Left hindlimb (tissue), 1 donor: ENCODE measurements at regions not wholly inside any gene's neighbourhood (a gene's known extent, or its start where the extent isn't known, plus 50 kb on each side); places are given as distances from the start of the nearest gene placed in this dataset.

Source experiments
- DNase-seq: peaks from one replicate; pipeline ENCODE4 v3.0.0-alpha.2; 2018

DNA sequence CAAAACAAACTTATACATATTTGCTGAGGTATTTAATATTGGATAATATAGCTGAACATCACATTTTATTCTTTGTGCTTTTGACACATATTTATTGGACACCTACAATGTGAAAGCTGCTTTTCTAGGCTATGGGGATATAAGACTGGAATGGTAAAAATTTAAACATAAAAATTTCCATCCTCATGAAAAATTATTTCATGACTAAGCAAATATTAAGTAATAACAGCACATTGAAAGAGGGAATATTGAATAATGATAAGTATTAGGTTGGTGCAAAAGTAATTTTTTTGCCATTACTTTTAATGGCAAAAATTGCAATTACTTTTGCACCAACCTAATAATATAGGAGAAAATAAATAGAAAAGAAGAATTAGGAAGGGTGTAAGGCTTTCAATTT is 972.5 kb upstream of the CDH8 start:
- DNase-seq: no peak

DNA sequence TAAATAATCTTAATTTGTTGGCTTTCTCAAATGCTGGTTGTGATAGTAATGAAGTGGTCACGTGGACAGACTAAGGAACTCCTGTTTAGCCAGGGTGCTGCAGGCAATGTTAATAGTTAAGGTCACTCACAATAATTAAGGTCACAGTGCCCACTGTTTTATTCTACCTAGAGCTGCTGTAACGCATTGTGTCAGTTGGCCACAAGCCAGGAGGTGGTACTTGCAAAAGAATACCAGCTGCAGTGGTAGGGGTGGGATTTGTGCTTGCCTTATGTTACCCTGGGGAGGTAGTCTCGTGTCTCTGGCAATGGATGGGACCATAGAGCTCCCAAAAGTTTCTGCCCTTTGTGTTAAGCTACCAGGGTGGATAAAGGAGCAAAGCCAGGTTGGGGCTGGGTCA is 969.1 kb upstream of the CDH8 start:
- no peak for DNase-seq

DNA sequence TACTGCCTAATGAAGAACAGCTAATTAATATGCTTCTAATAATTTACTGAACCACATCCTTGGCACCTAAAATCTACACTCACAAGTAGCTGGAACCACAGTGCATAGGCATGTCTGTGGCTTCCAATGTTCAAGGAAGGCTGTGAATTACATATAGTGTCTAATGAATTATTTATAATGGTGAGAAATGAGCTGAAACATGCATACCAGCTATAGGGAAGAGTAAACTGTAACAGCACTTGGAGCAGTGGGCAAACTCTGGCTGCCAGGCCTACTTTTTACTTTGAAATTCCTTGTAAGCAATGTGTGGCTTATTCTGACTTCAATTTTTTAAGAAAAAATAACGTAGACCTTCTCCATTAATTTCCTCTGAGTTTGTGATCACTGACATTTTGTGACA is 953.2 kb upstream of the CDH8 start:
- DNase-seq: no peak

DNA sequence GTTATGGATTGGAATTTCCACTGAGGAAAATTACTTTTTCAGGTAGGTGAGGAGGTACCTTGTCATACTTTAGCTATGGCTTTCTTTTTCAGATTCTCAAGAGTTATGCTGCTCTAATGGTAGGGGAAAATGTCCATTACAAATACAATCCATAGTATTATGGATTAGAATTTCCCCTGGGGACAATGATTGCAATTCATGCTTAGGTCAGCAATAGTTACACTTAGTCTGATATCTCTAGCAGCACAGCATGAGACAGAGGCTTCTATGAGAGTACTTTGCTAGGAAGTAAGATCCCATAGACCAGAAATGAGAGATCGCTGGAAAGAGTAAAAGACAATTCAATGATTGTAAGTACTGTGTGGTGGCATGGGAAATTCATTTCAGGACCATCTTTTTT is 949.5 kb upstream of the CDH8 start:
- DNase-seq: no peak

DNA sequence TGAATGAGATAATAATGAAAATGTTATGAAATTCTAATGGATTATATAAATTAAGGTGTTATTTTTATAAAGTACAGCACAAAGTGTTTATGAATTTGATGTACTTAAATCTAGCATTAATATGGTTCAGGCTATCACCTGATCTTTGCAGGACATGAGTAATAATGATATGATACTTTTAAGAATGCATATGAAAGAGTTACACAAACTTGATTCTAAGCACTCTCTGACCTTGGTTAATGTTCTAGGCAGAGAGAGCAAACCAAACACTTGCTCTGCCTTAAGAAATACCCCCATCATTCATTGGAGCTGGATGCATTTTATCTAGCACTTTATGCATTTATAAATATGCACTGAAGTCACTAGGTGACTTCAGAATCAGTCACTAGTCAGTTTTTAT is 942.2 kb upstream of the CDH8 start:
- DNase-seq: no peak

DNA sequence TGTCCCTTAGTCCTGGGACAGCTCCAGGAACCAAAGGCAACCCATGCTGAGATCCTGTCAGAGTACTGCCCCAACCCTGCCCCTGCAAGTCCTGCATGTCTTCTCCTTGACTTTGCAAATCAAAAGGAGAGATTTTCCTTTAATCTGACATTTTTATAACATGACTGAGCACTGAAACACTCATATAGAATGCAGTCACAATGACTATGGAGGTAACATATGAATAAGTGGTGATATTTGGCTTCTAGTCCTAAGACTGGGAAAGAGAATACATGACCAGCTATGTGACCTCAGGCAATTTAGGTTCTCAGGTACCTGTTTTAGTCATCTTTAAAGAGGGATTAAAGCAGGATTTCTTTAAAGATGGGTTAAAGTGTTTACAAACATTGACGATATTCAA is 941.6 kb upstream of the CDH8 start:
- DNase-seq: no peak

DNA sequence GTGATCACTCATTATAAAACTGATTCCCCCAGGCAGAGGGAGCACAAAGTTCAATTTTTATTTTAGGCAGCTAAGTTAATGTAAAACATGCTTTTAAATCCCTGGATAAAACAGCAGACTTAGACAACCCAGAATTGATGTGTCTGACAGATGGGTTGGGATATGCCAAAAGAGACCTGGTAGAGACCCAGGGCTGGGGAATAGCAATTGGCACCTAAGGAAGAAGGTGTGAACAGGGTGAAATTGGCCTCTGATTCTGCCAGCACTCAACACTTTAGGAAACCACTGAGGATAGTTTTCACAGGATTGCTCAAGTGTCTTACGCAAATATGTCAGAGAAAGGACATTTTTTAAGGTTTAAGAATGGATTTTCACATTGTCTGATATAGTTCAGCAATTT is 938.2 kb upstream of the CDH8 start:
- DNase-seq: no peak

DNA sequence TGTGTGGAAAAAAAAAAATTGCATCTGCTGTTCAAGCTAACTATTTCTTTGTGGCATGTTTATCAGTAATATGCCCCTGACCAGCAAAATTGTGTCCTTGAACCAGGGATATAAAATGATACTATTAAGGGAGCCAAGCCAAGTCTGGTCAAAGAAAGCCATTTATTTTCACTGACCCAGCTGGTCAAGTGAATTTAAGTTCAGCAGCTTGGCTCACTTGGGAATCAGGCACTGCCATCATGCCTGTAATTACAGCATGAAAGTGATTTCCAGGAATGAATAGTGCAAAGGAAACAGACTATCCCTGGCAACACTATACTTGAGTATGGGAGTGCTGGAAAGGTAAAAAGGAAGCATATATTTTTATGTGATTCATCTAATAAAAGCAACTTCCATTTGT is 934.6 kb upstream of the CDH8 start:
- no peak for DNase-seq

DNA sequence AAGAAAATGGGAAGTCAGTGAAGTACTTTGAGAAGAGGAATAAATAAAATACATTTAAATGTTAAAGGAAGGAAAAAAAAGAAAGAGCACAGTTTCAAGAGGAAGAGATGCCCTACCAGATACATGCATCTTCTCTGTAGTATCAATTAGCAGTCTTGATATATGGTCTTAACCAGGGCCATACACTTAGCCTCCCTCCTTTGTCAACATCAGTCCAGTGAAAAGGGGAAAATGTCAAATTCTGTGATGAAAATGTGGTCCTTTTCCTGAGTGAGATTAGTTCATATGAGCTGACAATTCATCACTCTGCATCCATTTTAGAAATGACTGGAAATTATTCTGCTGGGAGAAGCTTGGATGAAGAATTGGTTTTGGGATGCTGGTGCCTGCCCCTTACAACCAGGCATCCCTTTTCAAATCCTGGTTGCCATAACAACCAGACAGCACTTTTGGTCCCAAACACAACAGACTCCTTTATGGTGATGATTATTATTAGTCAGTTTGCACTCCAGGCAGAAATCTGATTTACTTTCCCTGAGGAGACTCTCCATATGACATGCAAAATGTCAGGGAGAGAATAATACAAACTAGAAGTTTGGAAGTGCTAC is 933.6 kb upstream of the CDH8 start:
- no peak for DNase-seq

DNA sequence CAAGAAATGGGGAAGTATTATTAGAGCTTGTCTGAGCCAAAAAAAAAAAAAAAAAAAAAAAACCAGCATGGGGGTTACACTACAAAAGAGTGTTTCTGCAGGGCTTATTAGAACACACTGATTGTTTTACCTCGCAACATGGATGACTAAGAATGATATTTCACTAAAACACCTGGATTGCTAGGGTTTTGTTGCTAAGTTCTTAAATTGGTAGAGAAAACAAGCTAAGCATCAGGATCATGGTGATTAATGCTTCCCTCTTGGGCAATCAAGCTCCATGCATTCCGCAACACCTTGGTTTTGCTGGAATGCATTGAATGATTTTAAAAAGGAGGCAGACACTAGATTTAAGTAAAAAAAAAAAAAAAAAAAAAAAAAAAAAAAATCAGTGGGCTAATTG is 931.4 kb upstream of the CDH8 start:
- DNase-seq: no peak

DNA sequence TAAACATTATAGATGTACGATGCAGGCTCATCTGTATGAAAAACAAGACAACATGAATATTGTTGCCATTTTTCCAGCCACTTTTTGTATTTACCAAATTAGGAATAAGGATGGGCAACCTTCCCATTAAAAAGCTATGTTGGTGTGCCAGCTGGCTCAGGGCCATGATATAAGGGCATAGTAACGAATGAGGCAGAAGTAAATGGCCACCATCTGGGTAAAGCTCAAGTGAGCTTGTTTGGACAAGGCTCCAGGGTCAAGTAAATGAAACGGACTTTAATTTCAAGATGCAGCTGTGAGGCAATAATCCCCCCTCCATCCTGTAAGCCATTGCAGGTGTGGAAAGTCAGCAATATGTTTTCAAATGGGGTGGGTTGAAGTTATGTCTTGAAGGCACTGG is 930.9 kb upstream of the CDH8 start:
- no peak for DNase-seq

DNA sequence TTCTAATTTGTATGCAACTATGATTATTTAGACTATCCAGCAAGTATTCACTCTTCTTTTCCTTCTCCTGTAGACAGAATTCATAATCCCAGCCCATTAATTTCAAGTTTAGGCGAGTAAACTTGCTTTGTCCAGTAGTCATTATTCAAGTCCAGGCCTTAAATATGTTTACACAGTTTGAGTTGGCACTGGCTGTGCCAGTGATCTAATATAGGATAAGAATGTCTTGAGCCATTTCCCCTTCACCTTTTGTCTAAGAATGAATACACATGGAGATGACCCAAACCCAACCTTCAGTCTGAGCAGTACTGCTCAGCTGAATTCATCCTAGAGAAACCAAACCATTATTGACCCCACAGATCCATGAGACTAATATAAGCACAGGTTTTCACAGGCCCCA is 930.4 kb upstream of the CDH8 start:
- no peak for DNase-seq

DNA sequence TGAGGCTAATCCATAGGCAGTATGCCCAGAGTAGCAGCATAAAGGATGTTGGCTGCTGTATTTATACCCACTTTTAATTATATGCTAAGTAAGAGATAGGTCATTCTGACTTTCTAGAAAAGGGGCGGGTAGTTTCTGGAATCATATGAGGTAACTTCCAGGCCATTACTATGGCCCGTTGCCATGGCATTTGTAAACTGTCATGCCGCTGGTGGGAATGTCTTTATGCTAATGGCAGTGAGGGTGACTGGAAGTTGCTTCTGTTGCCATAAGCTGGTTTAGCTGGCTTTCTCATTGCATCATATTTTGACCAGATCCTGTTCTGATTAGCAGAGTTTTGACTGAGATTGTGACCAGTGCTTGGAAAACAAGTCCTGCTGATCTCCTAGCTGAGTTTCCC is 929.6 kb upstream of the CDH8 start:
- DNase-seq: peak; percentile 21

DNA sequence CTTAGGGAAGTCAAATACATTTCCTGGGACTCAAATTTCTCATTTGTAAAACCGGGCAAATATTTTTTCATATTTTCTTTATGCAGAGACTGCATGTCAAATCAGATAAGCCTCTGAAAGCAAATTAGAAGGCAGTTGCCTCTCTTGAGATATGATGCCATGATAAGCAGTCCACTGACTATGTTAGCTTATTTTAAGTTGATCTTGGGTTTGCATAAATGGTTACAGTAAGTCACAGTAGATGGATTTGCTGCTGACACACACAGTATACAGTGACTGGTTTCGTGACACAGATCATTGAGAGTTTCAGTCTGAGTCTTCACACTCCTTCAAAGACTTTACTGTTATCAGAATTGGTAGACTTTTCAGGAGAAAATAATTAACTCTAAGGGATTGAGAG is 927.6 kb upstream of the CDH8 start:
- DNase-seq: no peak

DNA sequence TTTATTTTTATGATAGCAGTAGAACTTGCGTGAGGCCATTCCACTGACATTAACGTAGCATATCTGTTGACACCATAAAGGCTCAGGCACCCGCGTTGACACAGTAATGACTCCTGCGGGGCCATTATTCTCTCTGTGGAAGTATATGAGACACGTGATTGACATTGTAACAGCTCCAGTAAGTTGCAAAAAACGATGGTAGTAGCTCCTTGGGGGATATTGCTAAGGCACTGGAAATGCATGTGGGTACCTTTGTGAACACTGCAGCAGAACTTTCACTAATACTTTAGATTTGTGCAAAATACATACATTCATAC is 918.8 kb upstream of the CDH8 start:
- DNase-seq: no peak

DNA sequence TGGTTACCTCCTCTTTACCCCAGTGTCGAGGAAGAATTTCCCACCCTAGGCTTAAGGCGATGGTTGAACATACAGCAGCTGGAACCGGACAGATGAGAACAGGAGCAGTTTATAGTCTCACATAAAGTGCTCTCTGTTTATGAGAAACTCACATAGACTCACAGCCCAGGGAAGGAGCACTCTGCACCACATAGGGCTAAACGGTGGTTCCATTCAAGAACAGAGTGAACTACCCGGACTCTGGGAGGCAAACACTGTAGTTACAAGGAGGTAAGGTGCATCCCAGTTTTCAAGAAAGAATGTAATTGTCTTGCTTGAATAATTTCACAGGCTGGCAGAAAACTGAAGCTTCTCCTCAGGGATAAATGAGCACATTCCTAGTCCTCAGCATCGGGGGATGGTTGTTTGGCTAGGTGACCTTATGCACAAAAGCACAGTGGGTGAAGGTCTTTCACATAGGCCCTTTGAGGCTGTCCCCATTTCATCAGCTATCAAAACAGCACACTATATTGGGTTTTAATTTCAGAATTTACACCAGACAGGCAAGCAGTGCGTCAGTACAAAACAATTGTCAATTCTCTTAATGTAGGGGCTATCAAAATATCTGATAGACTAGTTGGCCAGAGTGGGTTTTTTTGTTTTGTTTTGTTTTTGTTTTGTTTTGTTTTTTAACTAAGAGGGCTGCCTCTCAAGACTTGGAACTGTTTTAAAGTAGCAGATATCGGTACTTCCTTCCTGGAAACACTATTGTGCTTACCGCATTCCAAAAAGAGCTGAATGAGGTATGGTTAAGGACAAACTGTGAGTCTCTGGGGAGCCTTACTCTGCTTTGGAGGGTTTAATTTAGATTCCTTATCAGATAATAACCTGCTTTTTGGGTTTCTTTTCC is 918.1 kb upstream of the CDH8 start:
- no peak for DNase-seq

DNA sequence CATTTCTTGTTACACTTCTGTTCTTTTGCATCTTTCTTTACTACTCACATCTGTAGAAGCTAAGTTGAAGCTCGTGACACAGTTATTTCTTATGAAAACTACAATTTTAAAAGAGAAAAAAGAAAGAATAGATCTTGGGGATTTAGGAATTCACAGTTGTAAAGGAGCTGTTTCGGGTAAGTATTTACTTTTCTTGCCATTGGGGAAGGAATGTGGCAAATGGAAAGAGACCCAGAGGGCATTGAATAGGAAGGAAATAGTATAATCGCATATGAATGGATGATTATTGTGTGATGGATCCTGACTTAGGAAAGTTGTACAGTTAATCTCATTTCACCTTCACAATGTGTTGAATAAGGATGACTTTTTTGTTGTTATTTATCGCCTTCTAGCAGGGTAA is 914.1 kb upstream of the CDH8 start:
- no peak for DNase-seq

DNA sequence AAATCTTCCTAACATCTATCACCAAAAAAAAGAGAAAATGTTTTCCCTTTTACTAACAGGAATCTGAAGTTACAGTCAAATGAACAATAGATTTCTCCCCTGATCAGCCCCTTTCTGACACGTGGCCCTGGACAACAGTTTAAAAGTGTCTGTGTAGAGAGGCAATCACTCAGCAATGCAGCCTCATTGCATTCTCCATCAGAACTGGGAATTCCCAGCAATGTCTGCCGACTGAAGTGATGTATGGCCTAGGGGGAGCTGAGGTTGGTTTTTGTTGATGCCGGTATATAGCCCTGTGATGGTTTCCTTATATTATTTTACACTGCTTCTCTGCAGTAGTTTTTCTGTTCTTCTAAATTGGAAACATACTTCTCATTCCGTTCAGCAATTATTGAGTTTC is 904.3 kb upstream of the CDH8 start:
- DNase-seq: no peak

DNA sequence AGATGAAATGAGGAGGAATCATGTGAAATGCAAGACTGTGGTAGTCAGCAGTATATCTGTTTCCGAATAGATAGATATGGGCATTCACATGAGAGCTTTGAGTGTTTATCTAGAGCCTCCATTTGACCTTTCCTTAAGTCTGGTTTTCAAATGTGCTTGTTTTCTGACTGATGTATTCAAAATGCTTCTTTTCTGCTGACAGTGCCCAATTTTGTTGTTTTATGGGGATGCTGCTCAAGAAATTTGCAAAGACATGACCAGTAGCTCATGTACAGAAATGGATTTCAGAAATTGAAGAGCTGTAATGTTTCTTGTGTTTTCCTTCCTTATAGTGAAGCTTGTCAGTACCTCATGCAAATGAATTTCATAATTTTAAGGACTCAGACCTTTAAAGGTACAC is 903.4 kb upstream of the CDH8 start:
- DNase-seq: no peak

DNA sequence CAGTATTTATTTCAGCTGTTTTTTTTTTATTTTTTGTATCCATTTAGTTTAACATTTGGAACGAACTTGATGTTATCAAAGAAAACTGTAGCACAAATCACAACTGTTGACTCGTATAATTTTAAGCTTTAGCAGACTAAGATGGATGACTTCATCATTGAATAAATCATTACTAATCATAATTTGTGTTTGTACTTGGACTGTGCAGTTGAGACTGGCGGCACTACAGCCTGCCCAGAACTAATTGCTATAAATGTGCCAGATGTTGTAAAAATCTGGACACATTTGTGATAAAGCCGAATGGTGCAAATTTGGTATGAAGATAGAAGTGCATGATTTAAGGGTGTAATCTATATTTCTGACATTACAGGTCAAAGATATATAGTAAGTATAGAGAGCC is 897.7 kb upstream of the CDH8 start:
- DNase-seq: no peak

DNA sequence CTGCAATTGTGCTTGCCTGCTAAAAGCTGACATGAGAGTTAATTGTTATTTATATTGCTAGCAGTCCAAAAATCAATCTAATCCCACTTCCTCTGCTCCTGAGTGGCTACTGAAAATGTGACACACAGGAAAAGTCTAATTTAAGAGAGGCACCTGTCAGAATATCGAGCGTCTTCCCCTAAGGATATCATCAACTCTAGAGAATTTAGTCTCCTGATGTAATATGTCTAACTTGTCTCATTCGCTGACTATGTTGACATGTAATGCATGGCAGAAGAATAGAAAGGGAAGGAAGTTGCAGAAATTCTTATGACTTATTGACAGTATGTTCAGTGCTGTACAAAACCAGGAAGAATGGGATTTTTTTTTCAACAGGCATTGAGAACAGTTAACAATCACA is 893.4 kb upstream of the CDH8 start:
- no peak for DNase-seq

DNA sequence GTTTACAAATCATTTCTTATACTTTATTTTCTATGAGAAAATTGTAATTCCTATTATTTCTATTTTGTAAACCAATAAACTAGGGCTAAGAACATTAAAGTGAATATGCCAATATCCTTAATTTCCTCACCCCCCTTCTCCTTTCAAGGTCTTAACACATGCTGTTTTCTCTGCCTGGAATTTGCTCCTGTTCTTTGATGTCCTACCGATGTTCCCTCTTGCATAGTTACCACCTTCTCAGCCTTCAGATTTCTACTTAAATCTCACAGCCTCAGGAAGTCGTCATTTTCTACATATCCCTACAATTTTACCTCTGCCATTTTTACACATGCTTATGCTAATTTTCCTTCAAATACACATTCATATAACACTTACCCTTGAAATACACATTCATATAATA is 890.9 kb upstream of the CDH8 start:
- DNase-seq: no peak

DNA sequence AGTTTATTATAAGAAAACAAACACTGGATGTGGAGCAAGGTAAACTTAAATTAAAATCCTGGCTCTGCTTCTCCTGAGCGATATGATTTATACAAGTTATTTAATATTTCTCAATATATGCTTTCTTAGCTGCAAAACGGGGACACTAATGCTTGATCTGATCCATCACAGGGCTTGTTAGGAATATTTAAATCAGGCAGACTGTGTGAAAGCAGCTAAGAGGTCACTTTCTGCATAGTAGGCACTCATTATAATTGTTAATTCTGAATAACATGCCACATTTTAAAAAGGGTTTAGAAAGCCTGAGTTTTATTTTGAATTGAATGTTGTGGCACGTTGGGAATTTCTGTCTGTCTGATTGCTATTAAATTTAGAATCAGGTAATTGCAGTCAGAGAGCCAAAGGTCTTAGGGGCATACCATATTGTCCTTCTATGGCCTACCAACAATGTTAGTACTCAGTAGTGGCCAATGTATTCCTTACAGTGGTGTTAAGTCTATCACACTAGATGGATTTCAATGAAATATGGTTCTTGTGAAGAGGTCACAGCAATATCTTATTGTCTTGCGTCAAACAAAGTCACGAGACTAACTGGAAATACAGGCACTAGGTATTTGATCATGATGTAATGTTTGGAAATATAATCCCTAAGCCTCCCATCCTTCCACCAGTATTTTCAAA is 890.0 kb upstream of the CDH8 start:
- no peak for DNase-seq

DNA sequence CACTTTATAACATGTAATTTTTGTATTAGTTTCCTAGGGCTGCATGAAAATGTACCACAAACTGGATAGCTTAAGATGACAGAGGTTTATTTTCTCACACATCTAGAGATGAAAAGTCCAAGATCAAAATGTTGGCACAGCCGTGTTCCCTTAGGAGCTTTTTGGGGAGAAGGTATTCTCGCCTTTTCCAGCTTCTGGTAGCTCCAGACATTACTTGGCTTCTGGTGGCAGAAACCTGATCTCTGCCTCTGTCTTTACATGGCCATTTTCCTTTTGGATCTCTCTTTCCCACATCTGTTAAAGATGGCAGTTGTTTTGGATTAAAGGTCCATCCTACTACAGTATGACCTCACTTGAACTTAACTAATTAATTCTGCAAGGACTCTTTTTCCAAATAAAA is 885.7 kb upstream of the CDH8 start:
- DNase-seq: no peak

DNA sequence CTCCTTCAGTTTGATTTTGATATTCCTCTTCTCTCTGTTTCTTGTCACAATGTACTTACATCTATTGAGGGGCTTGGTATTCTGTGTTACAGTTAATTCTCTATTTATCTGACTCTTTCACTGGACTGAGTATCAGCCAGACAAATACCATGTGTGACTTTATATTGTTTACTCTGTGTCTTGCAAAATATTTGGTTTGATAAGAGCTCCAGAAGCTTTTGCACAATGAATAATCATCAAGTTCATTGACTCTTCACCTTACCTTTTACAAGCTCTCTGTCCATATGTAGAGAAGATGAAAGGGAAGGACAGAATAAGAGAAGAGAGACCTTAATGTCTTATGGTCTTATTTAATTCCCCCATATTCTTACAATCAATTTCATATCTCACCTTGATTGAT is 877.7 kb upstream of the CDH8 start:
- DNase-seq: no peak
